PC-9 (cell line): ENCODE measurements at regions not wholly inside any gene's neighbourhood (a gene's known extent, or its start where the extent isn't known, plus 50 kb on each side); places are given as distances from the start of the nearest gene placed in this dataset.

Experiments
- EZH2 ChIP-seq: fragments of 200-600 bp; sonication (generic); IDR thresholded peaks from 2 replicates; pipeline ENCODE4 v1.8.0; 2017; ENCODE audit warnings: antibody characterized with exemption, low read depth
- TF ChIP-seq, protein P1 (sequence below): fragments of 200-600 bp; sonication (generic); conservative IDR thresholded peaks from 2 replicates; pipeline ENCODE4 v1.6.1; 2017; ENCODE audit warnings: mixed run types, antibody characterized with exemption, mild to moderate bottlenecking, moderate library complexity

DNA sequence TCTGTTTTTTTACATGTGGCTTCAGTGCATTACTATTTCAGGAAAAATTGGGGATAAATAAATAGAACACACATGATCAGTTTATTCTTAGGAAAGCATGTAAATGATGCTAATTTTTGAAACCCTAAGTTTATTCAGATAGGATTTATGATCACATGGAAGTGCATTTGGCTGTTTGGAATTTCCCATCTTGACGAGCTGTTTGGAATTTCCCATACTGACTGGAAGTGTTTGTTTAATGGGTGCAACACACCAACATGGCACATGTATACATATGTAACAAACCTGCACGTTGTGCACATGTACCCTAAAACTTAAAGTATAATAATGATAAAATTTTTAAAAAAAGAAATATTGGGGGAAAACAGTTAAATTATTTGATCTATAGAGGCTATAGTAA is 79.5 kb downstream of the COL6A6 start:
- TF ChIP-seq, protein P1, sequence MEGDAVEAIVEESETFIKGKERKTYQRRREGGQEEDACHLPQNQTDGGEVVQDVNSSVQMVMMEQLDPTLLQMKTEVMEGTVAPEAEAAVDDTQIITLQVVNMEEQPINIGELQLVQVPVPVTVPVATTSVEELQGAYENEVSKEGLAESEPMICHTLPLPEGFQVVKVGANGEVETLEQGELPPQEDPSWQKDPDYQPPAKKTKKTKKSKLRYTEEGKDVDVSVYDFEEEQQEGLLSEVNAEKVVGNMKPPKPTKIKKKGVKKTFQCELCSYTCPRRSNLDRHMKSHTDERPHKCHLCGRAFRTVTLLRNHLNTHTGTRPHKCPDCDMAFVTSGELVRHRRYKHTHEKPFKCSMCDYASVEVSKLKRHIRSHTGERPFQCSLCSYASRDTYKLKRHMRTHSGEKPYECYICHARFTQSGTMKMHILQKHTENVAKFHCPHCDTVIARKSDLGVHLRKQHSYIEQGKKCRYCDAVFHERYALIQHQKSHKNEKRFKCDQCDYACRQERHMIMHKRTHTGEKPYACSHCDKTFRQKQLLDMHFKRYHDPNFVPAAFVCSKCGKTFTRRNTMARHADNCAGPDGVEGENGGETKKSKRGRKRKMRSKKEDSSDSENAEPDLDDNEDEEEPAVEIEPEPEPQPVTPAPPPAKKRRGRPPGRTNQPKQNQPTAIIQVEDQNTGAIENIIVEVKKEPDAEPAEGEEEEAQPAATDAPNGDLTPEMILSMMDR = no peak
- TF ChIP-seq EZH2 = no peak
